Muscle of arm (tissue), 1 donor: ENCODE measurements at regions not wholly inside any gene's neighbourhood (a gene's known extent, or its start where the extent isn't known, plus 50 kb on each side); places are given as distances from the start of the nearest gene placed in this dataset.

ENCODE experiments used
- DNase-seq: peaks from one replicate; pipeline ENCODE4 v3.0.0-alpha.2; 2013

DNA sequence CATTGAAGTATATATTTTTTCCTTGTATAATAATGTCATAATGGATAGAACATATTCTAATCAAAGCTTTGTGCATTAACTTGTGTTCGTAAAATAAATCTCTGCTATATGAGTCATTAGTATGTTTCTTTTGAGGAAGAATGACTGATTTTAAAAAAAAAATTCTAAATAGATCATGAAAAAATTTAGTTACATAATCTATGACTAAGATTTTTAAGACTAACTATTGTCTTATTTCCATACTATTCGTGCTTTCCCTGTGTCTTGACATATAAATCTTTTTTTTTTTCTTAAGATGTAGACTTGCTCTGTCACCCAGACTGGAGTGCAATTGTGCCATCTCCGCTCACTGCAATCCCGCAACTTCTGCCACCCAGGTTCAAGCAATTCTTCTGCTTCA, 226.1 kb downstream of the DSEL start:
- no peak for DNase-seq

DNA sequence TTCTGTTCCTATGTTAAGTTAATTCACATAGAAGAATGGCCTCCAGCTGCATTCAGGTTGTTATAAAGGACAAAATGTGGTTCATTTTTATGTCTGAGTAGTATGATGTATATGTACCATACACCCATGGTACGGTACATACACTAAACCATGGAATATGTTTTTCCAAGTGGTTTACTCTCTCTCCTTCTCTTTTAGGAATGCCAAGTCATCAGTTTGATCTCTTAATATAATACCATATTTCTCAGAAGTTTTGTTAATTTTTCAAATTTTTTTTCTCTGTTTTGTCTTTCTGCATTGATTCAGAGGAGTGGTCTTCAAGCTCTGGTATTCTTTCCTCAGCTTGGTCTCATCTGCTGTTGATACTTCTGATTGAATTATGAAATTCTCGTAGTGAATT, 230.9 kb downstream of the DSEL start:
- no peak for DNase-seq

DNA sequence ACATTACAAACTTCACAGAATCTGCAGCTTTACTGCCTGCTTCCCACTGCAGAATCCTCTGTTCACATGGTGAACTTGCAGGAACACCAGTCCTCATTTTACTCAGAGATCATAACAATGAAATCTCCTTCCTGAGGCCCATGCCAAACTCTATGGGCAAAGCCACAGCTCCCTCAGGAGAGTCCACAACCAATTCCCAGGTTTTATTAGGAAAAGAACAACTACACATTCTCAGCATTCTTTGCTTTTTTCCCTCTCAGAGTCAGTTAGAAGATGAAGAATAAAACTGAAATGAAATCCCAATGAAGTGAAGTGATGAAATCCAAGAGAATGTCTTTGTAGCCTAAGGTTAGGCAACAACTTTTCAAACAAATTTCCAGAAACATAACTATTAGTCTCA, 233.7 kb downstream of the DSEL start:
- no peak for DNase-seq

DNA sequence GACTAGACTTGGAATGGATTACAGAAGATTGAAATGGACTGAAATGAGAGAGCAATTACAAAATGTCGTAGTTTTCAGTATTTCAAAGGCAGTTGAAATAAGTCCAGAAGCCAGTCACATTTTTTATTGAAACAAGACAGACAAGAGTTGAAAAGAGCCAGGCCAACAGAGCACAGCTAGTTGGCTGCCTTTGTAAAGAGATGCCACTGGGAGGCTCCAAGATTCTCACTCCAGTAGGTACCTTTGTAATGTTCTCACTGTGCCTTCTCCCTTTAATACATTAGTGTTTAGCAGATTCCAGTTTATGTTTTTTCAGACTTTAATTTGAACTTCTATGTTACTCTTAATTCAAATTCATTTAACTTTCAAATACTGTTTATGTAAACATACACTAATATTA, 234.8 kb downstream of the DSEL start:
- DNase-seq, result no peak

DNA sequence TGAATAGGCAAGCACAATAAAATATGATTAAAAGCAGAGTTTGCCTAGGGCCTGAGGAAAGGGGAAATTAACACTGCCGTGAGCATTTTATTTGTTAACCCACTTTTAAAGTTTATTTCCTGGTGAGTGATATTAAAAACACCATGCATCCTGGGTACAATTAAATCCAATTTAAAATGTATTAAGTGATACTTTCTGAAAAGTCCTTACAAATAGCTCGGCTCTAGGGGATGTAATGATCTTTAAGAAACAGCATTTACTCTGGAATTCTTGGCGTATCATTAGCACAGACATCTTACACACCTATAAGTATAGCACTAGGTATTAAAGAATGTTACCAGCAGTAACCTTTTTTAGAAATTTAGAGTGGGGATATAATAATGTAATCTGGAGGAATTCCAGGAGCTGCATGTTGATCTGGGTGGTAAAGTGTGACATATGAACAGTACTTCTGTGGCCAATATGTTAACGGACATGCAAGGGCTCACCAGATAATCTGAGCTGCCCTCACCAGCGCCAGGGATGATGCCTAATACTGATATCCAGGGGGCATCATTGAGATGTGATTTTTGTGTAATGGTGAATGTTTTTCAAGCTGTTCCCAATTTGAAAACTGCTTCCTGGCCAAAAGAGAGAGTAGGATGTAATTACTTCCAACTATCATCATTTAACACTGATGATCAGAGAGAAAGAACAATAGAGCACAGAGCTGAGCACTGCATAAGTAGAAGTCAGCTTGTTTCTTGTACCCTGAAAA, 235.9 kb downstream of the DSEL start:
- DNase-seq, result no peak

DNA sequence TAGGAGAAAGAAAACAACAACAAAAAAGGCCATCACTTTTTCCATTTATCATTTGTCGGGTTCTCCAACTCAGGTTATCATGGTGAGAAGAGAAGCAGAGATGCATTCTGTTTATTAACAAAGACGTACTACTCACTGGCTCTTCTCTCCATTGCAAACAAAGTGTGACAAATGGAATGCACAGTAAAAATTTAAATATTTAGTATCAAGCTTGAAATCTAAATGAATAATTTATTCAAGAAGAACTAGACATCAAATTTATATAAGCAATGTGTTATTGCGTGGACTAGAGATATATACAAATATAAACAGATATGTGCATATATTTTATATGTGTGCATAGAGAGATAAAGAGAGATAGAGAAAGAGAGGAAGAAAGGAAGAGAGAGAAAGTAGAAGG, 236.5 kb downstream of the DSEL start:
- DNase-seq, result no peak

DNA sequence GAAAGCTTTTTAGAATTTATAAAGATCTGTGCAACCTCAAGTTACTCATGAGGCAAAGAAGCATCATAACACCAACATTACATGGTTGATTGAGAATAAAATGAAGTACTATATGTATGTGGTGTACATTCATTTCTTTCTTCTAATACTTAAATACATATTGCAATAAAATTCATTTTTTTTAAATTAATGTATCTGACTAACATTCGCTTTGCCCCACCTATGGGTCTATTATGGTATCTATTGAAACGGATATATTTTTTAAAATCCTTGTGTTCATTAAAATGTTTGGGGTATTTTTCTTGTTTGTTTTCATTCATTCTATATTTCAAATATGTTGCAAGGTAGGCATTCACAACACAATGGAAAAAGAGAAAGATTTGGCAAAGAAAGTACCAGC, 237.5 kb downstream of the DSEL start:
- no peak for DNase-seq

DNA sequence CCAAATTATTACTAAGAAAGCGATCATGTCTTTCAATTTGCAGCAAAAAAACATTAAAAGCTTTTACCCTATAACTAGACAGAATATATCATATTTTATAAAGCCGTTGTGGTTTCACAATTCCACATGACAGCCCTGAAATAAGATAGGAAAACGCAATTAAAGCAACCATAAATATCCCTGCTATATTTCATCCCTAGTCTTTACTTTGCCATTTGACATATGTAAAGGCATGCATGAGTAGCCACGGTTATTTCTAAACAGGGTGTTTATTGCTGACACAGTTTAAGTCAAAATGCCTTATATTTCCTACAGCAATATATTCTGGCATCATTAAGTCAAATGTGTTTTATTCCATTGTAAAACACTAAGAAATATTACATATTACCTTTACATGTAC, 239.9 kb downstream of the DSEL start:
- no peak for DNase-seq

DNA sequence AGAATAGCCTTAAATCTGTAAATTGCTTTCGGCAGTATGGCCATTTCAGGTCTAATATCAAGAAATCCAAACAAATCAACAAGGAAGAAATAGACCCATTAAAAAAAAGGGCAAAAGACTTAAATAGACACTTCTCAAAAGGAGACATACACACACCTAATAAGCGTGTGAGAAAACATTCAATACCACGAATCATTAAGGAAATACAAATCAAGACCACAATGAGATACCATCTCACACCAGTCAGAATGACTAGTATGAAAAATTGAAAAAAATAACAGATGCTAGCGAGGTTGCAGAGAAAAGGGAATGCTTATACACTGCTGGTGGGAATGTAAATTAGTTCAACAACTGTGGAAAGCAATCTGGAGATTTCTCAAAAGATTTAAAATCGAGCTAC, 243.2 kb downstream of the DSEL start:
- DNase-seq, result no peak

DNA sequence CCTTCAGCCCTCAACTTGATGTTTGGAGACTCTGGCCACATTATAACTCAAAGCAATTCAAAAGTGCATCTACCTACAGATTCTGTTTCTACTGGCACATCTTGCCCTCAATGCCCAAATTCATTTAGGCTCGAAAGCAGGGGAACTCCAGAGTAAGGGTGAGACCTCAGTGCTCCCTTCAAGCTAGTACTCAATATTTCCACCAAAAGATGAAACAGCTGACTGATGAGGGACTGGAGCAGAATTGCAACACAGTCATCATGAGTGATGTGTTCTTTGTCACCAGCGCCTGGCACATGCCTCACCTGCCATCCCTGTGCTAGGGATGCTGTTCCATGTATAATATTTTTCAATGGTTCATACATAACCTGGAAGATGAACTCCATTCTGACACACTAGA, 247.3 kb downstream of the DSEL start:
- no peak for DNase-seq

DNA sequence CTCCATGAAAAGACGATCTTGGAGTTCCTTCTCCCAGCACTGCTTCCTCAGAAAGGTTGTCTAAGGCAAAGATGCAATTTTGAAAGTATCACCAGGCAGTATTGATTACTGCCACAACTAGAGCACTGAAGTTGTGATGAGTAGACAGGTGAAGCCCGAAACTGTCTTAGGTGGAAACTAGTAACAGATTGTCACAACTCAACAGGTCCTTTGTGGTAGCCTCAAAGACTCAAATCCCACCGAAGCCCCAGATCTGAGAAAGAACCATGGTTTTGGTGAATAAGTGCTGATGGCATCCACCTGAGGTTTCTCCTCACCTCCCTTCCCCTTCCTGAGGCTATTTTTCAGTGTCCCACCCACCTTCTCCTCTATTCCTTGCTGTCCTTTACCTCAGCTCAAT, 248.0 kb downstream of the DSEL start:
- DNase-seq, result no peak

DNA sequence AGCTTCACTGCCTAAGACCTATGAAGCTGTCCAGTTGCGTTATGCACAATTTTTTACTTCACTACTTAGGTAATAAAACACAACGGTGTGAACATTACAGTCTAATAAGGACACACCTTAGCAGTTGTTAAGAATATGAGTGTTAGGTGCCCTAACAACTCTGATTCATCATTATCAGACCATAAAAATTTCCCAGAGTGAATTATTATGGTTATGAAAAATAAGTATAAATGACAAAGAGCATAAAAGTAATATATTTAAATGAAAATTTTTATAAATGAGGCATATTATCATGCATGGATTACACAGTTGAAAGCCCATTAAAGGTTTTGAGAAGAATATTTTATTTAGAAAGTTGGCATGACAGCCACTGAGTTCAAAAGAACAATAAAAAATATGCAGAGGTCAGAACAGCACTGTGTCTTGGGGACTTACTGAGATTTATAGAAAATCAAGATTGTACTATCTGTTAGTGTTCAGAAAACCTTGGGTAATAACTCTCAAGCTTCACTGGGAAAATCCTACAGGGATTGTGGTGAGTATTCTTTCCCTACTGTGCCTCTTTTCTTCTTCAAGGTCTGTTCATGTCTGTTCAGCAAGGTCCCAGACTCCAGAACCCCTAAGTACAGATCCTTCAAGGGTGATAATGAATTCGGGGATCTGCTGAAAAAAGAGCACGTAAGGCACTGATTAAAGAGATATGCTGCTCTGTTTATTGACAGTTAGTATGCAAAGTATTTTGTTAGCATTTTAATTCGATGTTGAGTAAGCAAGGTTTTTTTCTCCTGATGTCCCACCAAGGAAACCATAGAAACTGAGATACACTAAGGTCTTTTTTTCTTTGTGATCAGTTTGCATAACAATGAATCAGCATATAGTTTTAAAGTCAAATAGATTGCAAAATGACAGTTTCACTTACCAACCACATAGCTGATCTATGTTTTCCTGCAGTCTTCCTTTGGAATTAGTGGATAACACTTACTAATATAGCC, 250.0 kb downstream of the DSEL start:
- no peak for DNase-seq

DNA sequence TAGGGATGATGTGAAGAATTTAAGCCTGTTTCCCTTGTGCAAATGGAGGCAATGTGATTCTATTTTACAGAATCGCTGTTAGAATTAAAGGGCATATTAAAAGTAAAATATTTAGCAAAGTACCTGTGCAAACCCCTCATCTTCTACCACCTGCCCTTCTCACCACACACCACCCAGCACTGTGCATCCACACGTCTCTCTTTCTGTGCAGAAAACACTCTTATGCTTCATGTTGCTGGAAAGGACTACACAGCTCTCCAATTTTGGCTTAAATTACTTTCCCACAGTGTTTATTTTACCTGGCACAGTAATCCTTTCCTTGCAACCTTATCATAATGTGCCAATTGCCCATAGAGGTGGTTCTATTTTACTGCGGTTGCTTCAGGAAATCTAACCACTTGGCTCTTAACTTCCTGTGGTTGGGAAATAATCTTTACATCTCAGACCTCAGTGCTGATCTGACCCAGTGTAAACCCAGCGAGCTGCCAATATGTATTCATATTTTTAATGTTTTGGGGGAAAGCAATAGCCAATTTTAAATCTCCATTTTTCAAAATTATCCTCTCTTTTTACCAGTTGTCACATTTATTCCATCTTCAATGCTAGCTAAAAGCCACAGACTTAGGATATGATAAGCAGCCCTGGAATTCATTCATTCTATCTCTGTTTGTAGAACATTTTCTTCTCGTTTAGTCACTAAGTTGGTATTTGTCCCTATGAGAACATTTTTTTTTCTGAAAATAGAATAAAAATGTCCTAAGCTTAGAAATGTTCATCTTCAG, 250.9 kb downstream of the DSEL start:
- no peak for DNase-seq

DNA sequence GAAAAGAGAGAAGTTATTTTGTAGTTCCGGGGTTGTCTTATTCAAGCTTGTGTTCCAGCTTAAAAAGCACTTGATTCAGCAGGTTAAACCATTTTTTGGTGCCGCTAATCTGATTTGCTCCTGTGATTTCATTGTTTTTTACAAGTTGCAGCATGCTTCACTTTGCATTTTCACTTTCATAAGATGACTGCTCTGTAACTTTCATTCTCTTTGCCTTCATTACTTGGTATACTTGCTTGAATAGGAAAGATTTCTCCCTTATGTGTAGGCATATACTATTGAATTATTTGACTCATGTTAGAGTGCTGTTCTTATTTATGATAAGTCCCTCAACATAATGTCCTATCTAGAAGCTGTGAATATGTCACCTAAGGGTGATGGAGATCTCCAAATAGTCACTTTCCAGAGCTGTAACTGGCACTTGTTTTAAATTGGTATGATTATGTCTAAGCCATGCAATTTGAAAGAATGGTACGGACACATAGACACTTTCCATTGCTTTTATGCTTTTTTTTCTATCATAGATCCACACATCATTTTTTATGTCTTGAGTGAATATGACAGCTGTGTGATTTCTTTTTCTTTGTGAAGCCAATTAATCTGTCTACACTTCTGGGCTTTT, 254.5 kb downstream of the DSEL start:
- DNase-seq, result no peak

DNA sequence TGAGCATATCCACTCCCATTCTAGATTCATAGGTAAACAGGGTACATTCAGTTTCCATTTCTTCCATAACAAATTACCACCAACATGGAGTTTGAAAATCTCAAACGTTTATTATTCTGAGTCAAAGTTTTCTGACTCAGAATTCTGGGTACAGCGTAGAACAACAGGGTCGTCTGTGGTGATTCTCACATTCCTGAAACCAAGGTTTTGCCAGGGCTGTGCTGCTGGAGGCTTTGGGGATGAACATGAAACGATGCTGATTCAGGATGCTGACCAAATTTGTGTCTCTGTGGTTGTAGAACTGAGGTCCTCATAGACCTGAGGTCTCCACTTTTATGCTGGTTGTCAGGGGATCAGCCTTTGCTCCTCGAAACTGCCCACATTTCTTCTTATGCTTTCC, 255.7 kb downstream of the DSEL start:
- DNase-seq, result no peak

DNA sequence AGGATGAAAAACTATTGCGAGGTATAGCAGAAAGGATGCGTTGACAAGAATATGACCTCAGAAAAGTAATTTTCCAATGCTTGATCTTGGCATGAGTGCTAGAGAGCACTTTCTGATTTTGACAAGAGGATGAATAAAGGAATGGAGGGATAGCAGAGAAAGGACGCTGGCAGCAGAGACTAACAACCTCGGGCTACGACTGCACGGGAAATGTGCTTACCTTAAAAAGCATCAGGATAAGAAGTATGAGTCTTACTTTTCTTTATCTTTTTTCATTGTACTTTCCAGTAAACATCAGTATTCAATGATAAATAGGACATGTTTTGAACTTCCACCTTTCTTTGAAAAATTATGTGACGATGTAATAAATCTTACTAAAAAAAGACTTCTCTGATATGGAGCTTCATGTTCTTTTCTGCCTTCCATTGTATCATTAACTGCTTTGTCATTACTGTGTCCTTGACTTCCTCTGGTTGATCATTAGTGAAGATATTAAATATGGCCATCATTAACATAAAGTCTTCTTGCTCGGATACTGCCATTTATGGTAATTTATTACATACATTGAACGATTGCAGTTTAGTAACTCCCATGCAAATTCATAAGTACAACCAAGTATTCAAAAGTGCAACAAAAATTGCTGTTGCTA, 265.6 kb downstream of the DSEL start:
- no peak for DNase-seq

DNA sequence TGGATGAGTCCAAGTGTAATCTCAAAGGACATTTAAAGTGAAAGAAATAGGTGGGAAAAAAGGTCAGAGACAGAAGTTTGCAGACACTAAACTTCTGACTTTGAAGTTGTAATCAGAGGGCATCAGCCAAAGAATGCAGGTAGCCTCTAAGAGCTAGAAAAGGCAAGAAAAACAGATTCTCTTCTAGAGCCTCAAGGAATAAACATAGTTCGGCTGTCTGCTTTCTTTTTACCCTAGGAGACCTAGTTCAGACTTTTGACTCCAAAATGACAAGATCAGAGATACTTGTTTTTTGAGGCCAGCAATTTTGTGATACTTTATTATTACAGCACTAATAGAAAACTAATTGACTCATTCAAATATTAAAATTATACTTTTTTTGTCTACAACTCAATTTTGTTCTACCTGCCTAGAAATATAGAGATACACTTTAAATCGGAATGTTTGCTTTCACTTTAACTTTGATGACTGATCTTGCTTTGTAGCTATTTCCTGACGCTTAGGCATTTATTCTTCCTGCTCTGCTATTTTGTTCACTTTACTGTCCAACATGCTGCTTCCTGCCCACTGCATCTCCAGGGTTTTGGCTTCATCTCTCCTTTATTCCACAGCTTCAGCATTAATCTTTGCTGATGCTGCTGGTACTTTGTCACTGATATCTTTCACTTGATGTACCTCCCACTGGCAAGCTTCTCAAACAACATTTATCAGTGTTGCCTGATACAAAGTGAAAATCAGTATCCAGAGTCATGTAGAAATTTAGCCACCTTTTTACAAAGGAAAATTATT, 272.5 kb downstream of the DSEL start:
- DNase-seq, result no peak

DNA sequence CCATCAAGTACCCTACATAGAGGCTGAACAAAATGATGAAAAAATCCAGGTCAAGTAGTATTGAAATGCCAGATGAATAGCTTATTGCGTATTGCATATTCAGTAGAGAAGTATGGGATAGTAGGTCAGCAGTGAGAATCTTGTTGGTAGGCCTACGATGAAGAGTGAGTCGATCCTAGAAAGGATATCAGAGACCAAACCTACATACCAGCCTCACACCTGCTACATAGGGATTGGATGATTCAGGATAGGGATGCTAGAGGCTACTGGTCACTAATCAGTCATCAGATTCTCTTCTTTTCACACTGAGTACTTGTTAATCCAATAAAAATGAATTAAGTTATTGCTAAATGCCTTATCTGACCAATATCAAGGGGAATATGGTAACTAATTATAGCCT, 274.5 kb downstream of the DSEL start:
- DNase-seq, result no peak

DNA sequence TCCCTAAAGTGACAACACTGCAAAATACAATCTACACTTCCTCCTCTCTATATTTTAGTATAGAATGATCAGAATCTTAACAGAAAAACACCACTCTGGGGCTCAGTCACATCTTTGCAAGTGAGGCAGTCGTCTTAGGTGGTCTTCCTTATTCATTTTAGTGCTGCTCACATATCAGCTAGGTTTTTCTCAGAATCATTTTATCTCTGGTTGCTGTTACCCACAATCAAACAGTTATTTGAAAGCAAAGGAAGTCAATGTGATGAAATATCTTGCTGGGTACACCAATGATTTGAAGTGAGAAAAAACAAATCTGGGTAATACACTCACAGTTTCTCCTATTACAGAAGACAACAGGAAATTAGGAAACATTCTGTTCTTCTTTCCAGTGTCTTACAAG, 275.2 kb downstream of the DSEL start:
- DNase-seq, result no peak

DNA sequence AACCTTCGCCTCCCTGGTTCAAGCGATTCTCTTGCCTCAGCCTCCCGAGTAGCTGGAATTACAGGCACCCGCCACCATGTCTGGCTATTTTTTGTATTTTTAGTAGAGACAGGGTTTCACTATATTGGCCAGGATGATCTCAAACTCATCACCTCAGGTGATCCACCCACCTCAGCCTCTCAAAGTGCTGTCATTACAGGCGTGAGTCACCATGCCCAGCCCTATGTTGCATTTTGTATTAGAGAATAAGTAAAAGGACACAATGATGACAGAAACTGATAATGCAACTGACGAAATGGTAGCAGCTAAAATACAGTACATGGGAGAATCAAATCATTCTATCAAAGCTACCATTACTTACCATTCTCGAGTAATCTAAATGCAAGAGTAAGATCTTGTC, 276.7 kb downstream of the DSEL start:
- DNase-seq, result no peak

DNA sequence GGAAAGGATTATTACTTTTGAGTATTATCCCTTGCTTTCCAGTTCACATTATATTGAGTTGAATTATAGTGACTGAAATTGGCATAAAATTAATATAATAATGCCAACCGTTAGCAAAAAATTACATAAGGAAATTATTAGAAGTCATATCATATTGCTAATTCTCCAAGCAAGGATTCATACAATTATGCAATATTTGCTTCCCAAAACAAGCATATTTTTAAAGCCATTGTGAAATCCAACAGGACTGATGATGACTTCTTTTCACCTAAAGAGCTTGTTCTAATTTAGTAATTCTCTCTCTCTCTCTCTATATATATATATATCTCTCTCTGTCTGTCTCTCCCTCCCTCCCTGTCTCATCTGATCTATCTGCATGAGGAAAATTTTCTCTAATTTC, 283.5 kb downstream of the DSEL start:
- DNase-seq, result no peak
